ENCODE measurements at regions not wholly inside any gene's neighbourhood (a gene's known extent, or its start where the extent isn't known, plus 50 kb on each side); places are given as distances from the start of the nearest gene placed in this dataset.
A peak's percentile ranks its signal among the peaks of the same experiment; 100 is the strongest.

DNA sequence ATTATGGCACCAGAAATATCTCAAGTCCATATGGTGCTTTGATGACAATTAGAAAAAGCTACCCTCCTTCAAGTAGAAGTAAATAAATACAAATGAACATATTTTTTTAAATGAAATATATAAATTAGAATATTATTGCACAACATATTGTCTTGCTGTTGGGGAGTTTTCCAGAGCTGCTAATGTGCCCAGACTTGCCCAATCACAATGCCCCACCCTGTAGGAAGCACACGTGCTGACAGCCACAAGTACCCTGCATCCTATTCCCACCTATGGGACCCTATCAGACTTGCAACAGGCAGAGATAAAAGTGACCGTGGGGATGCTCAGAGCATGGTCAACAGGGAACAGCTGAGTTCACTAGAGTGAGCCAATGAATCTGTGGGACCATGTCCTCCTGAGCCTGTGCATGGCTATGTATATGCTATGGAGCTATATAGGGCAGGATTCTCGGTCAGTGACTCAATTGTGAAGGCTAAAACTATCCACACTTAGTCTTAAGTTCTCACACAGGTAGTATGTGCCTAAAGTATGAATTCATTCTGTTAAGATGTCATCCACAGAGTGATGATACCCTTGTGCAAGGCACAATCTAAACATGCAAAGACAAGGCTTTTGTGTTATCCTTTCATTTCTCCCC is 336.0 kb downstream of the HGF start:
- Mint-ChIP-seq H3K4me1 (no peaks in the 10 kb centered on the region), H3K27ac (no peak overlapping the region), H3K4me3 (no peak overlapping the region), H3K36me3 (no peaks in the 10 kb centered on the region), H3K27me3 (no peaks in the 10 kb centered on the region), H3K9me3 (peaks cover 4 to 13% of the 10 kb centered on the region in 2 donors)
- ATAC-seq (replicated peaks) = no peak
- no peak for DNase-seq

GRCh38 chr7:81433206-81433605 is 336.6 kb downstream of the HGF start:
- DNase-seq (no peak), ATAC-seq (replicated peaks) (no peak)
- Mint-ChIP-seq H3K4me1 (no peaks in the 10 kb centered on the region), H3K27ac (no peak overlapping the region), H3K4me3 (no peak overlapping the region), H3K36me3 (no peaks in the 10 kb centered on the region), H3K27me3 (no peaks in the 10 kb centered on the region), H3K9me3 (peaks cover 4 to 13% of the 10 kb centered on the region in 2 donors)

DNA sequence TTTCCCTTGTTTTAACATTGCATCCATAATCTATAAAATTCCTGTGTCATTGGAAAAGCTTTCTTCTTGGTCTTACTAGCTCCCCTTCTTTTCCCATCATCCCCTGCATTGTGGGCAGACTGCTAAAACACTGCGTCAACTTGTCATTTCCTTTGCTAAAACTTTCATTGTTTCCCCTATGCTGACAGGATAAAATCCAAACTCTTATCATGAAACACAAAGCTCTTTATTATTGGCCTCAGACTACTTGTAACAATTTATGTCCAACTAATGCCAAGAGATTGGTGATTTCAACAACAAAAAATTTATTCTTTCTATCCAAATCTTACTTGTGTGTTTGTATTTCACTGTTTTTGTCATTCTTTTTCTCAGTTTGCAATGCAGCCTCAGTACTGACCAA is 339.1 kb downstream of the HGF start:
- Mint-ChIP-seq H3K9me3 (peaks cover 0 to 3% of the 10 kb centered on the region in 2 donors), H3K27ac (no peak overlapping the region), H3K27me3 (no peaks in the 10 kb centered on the region), H3K4me3 (no peak overlapping the region), H3K36me3 (no peaks in the 10 kb centered on the region), H3K4me1 (no peaks in the 10 kb centered on the region)
- DNase-seq (no peak), ATAC-seq (replicated peaks) (no peak)

- no peak for ATAC-seq (replicated peaks)
- Mint-ChIP-seq H3K36me3 (no peaks in the 10 kb centered on the region), H3K27ac (no peak overlapping the region), H3K27me3 (no peaks in the 10 kb centered on the region), H3K9me3 (no peaks in the 10 kb centered on the region), H3K4me1 (no peaks in the 10 kb centered on the region), H3K4me3 (no peak overlapping the region)
- DNase-seq = no peak
These were observed 339.7 kb downstream of the HGF start for GRCh38 chr7:81430150-81430549.

DNA sequence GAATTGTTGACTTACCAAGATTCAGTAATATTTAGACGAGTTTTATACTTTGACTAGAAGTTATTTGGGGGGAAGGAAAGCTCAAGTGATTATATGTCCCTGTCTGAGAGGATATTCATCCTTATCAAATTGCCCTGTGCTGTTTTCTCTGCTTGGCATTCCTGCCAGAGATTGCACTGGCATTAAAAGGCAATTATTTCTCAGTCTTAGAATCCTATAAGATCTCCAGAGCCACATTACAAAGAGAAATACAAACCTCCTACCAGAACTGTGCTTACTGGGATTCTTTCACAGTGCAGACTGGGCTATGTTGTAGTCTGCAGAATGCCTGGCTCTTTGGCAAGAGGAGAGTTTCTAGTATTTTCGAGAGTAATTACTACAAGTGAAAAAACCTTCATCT is 342.4 kb downstream of the HGF start:
- no peak overlapping the region for H3K27ac Mint-ChIP-seq
- no peaks in the 10 kb centered on the region for H3K36me3 Mint-ChIP-seq
- no peak for ATAC-seq (replicated peaks)
- no peak overlapping the region for H3K4me3 Mint-ChIP-seq
- H3K27me3 Mint-ChIP-seq = no peaks in the 10 kb centered on the region
- no peak for DNase-seq
- H3K9me3 Mint-ChIP-seq = no peaks in the 10 kb centered on the region
- no peaks in the 10 kb centered on the region for H3K4me1 Mint-ChIP-seq

- no peaks in the 10 kb centered on the region for H3K9me3 Mint-ChIP-seq
- DNase-seq = no peak
- no peaks in the 10 kb centered on the region for H3K36me3 Mint-ChIP-seq
- H3K27me3 Mint-ChIP-seq = no peaks in the 10 kb centered on the region
- H3K27ac Mint-ChIP-seq = no peak overlapping the region
- ATAC-seq (replicated peaks) = no peak
- peaks cover 2 to 7% of the 10 kb centered on the region in 2 donors for H3K4me1 Mint-ChIP-seq
- H3K4me3 Mint-ChIP-seq = no peak overlapping the region
These were observed 349.2 kb downstream of the HGF start for GRCh38 chr7:81420526-81421226.

- Mint-ChIP-seq H3K27me3 (no peaks in the 10 kb centered on the region), H3K9me3 (no peaks in the 10 kb centered on the region), H3K27ac (no peak overlapping the region), H3K4me3 (no peak overlapping the region), H3K36me3 (no peaks in the 10 kb centered on the region), H3K4me1 (peaks cover 2 to 7% of the 10 kb centered on the region in 2 donors)
- ATAC-seq (replicated peaks) (no peak), DNase-seq (no peak)
These were observed 350.1 kb downstream of the HGF start for GRCh38 chr7:81419731-81420130.

DNA sequence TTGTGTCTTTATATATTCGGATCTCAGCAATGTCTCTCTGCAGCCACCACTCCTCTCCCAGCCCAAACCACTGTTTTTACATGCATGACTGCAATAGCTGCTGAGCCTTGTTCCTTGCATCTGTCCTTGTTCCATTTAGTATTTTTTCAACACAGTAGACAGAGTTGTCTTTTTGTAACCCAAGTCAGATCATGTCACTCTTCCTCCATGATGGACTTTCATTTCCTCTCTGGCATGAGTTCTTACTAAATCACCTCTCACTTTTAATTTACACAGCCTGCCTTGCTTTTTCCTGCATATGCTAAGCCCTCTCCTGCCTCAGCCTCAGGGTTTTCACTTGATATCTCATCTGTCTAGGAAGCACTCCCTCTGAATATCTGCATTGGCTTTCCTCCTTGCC is 353.2 kb downstream of the HGF start:
- Mint-ChIP-seq H3K36me3 (no peaks in the 10 kb centered on the region), H3K4me3 (no peak overlapping the region), H3K27me3 (no peaks in the 10 kb centered on the region), H3K27ac (no peak overlapping the region), H3K9me3 (no peaks in the 10 kb centered on the region), H3K4me1 (peaks cover 2 to 7% of the 10 kb centered on the region in 2 donors)
- DNase-seq (no peak), ATAC-seq (replicated peaks) (peak; percentile 38 to 59)

DNA sequence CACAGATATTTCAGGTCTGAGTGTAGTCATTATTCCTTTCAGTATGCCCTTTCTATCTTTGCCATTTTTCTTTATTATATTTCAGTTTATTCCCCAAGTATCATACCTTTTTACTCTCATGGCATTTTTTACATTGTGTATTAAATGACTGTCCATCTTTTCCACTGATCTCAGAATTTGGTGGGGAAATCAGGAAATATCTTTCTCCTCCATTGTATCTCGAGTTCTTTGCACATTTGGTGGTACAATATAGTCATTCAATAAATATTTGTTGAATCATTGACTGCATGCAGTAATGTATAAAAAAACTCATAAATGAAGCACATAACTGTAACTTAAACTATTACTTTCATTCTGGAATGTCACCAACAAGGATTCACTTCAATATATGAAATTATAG is 354.7 kb downstream of the HGF start:
- no peak overlapping the region for H3K4me3 Mint-ChIP-seq
- H3K4me1 Mint-ChIP-seq = peaks cover 2 to 7% of the 10 kb centered on the region in 2 donors
- no peaks in the 10 kb centered on the region for H3K36me3 Mint-ChIP-seq
- H3K9me3 Mint-ChIP-seq = peaks cover 2 to 4% of the 10 kb centered on the region in 2 donors
- ATAC-seq (replicated peaks) (no peak), DNase-seq (no peak)
- no peak overlapping the region for H3K27ac Mint-ChIP-seq
- H3K27me3 Mint-ChIP-seq = no peaks in the 10 kb centered on the region

GRCh38 chr7:81414411-81414810 is 355.4 kb downstream of the HGF start:
- H3K9me3 Mint-ChIP-seq = peaks cover 2 to 4% of the 10 kb centered on the region in 2 donors
- no peak overlapping the region for H3K4me3 Mint-ChIP-seq
- H3K27ac Mint-ChIP-seq = no peak overlapping the region
- ATAC-seq (replicated peaks) (no peak), DNase-seq (no peak)
- H3K27me3 Mint-ChIP-seq = no peaks in the 10 kb centered on the region
- no peaks in the 10 kb centered on the region for H3K36me3 Mint-ChIP-seq
- peaks cover 2 to 7% of the 10 kb centered on the region in 2 donors for H3K4me1 Mint-ChIP-seq

GRCh38 chr7:81410471-81411117 is 359.3 kb downstream of the HGF start:
- ATAC-seq (replicated peaks) = no peak
- Mint-ChIP-seq H3K4me1 (no peaks in the 10 kb centered on the region), H3K36me3 (no peaks in the 10 kb centered on the region), H3K27ac (no peak overlapping the region), H3K9me3 (peaks cover 2 to 4% of the 10 kb centered on the region in 2 donors), H3K4me3 (no peak overlapping the region), H3K27me3 (no peaks in the 10 kb centered on the region)
- no peak for DNase-seq

GRCh38 chr7:81408728-81409127 is 361.1 kb downstream of the HGF start:
- DNase-seq = no peak
- Mint-ChIP-seq H3K27me3 (no peaks in the 10 kb centered on the region), H3K4me1 (no peaks in the 10 kb centered on the region)

DNA sequence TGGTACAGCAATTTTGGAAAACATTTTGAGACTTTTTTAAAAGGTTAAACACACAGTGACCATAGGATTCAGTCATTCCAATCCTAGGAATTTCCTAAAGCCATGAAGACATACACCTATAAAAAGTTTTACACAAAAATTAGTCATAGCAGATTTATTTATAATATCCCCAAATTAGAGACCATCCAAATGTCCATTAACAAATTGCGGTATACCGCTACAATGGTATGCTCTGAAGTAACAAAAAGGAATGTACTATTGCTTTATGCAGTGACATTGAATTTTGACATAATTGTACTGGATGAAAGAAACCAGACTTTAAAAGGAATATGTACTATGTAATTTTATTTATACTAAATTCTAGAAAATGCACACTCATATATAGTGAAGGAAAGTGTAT is 362.8 kb downstream of the HGF start:
- H3K9me3 Mint-ChIP-seq = peaks cover 2 to 4% of the 10 kb centered on the region in 2 donors
- no peaks in the 10 kb centered on the region for H3K36me3 Mint-ChIP-seq
- no peaks in the 10 kb centered on the region for H3K27me3 Mint-ChIP-seq
- ATAC-seq (replicated peaks) = no peak
- no peaks in the 10 kb centered on the region for H3K4me1 Mint-ChIP-seq
- H3K27ac Mint-ChIP-seq = no peak overlapping the region
- DNase-seq = no peak
- H3K4me3 Mint-ChIP-seq = no peak overlapping the region

More at GRCh38 chr7:81408728-81409127, 361.1 kb downstream of the HGF start:
- no peak overlapping the region for H3K4me3 Mint-ChIP-seq
- ATAC-seq (replicated peaks) = no peak
- H3K36me3 Mint-ChIP-seq = no peaks in the 10 kb centered on the region
- H3K9me3 Mint-ChIP-seq = peaks cover 2 to 4% of the 10 kb centered on the region in 2 donors
- no peak overlapping the region for H3K27ac Mint-ChIP-seq

- no peaks in the 10 kb centered on the region for H3K27me3 Mint-ChIP-seq
- H3K27ac Mint-ChIP-seq = no peak overlapping the region
- ATAC-seq (replicated peaks) (no peak), DNase-seq (no peak)
- H3K36me3 Mint-ChIP-seq = no peaks in the 10 kb centered on the region
- H3K4me1 Mint-ChIP-seq = no peaks in the 10 kb centered on the region
- no peak overlapping the region for H3K4me3 Mint-ChIP-seq
- H3K9me3 Mint-ChIP-seq = no peaks in the 10 kb centered on the region
These were observed 365.2 kb downstream of the HGF start for GRCh38 chr7:81404669-81405068.

DNA sequence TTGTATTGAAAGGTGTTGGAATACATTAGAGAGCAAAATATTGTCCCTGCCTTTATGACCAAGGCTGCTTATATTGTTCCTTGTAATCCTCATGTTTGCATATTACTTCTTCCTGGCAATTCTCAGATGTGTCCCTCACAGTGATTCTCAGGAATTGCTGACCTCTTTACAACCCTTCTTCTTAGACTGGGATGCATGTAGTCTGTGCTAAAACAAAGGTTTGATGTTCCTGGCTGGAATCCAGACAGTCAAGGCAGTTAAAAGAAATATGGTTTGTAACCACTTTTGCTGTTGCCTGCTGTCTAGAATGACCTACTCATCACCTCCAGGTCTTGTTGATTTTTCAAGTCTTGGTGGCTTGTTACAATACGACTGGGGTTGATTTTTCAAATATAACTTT is 367.6 kb downstream of the HGF start:
- no peak overlapping the region for H3K27ac Mint-ChIP-seq
- no peaks in the 10 kb centered on the region for H3K27me3 Mint-ChIP-seq
- H3K4me1 Mint-ChIP-seq = no peaks in the 10 kb centered on the region
- H3K9me3 Mint-ChIP-seq = no peaks in the 10 kb centered on the region
- no peaks in the 10 kb centered on the region for H3K36me3 Mint-ChIP-seq
- ATAC-seq (replicated peaks) (no peak), DNase-seq (no peak)
- no peak overlapping the region for H3K4me3 Mint-ChIP-seq
